ENCODE measurements at regions not wholly inside any gene's neighbourhood (a gene's known extent, or its start where the extent isn't known, plus 50 kb on each side); places are given as distances from the start of the nearest gene placed in this dataset.

DNA sequence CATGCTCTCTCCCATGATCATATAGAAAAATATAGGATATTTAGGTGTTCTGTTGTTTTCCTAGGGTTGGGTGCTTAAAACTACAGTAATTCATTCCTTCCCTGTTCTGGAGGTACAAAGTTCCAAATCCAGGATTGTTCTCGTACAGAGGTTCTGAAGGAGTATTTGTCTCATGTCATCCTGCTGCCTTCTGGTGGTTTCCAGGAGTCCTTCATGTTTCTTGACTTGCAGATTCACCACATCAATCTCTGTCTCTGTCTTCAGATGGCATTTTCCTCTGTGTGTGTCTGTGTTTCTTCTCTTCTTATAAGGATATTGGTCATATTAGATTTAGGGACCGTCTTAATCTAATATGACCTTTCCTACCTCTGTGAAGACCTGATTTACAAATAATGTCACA lies 397.9 kb downstream of the NYAP2 start:
- TF ChIP-seq CTCF (IDR thresholded peaks at IDR 0.05; ENCODE audit: low read length) (no peak), EZH2 (IDR thresholded peaks at IDR 0.05; ENCODE audit: borderline replicate concordance, low read length) (no peak)

Data from OCI-LY1 (cell line).